ENCODE measurements at regions not wholly inside any gene's neighbourhood (a gene's known extent, or its start where the extent isn't known, plus 50 kb on each side); places are given as distances from the start of the nearest gene placed in this dataset.

- no peak for DNase-seq (ENCODE audit: low read depth)
These were observed 107.4 kb downstream of the TBX19 start for GRCh38 chr1:168387781-168388760.

- DNase-seq (ENCODE audit: low read depth): no peak
These were observed 106.4 kb downstream of the TBX19 start for GRCh38 chr1:168386949-168387586.

GRCh38 chr1:168386492-168386891 is 105.8 kb downstream of the TBX19 start:
- DNase-seq (ENCODE audit: low read depth): no peak

GRCh38 chr1:168381850-168382249 is 101.2 kb downstream of the TBX19 start:
- DNase-seq (ENCODE audit: low read depth): no peak

GRCh38 chr1:168380945-168381344 is 100.3 kb downstream of the TBX19 start:
- DNase-seq (ENCODE audit: low read depth): no peak

- peak; percentile 26 for DNase-seq (ENCODE audit: low read depth)
These were observed 98.6 kb downstream of the TBX19 start for GRCh38 chr1:168379104-168379860.

GRCh38 chr1:168375566-168376300 is 95.1 kb downstream of the TBX19 start:
- no peak for DNase-seq (ENCODE audit: low read depth)

GRCh38 chr1:168374566-168374965 is 93.9 kb downstream of the TBX19 start:
- DNase-seq (ENCODE audit: low read depth): no peak

- no peak for DNase-seq (ENCODE audit: low read depth)
These were observed 93.2 kb downstream of the TBX19 start for GRCh38 chr1:168373869-168374268.

GRCh38 chr1:168372861-168373371 is 92.2 kb downstream of the TBX19 start:
- no peak for DNase-seq (ENCODE audit: low read depth)

GRCh38 chr1:168372307-168372706 is 91.6 kb downstream of the TBX19 start:
- DNase-seq (ENCODE audit: low read depth): no peak

GRCh38 chr1:168371477-168371876 is 90.8 kb downstream of the TBX19 start:
- DNase-seq (ENCODE audit: low read depth): no peak

- DNase-seq (ENCODE audit: low read depth): no peak
These were observed 89.9 kb downstream of the TBX19 start for GRCh38 chr1:168370586-168370985.

- no peak for DNase-seq (ENCODE audit: low read depth)
These were observed 89.0 kb downstream of the TBX19 start for GRCh38 chr1:168369655-168370054.

GRCh38 chr1:168368131-168368530 is 87.5 kb downstream of the TBX19 start:
- DNase-seq (ENCODE audit: low read depth): peak; percentile 59

- DNase-seq (ENCODE audit: low read depth): no peak
These were observed 85.2 kb downstream of the TBX19 start for GRCh38 chr1:168365719-168366479.
